AG08396 (cell line): ENCODE measurements at regions not wholly inside any gene's neighbourhood (a gene's known extent, or its start where the extent isn't known, plus 50 kb on each side); places are given as distances from the start of the nearest gene placed in this dataset.
"Not testable (repeated sequence)": the region's sequence is repeated elsewhere in the genome, so short reads cannot be mapped to it uniquely, and the experiment has no call there.

Experiments
- DNase-seq: peaks from one replicate; pipeline ENCODE4 v3.0.0; 2012; ENCODE audit warnings: low spot score, mixed read lengths

GRCh38 chr6:58073263-58073662, 755.8 kb downstream of the PRIM2 start:
- DNase-seq: no peak

GRCh38 chr6:58090067-58090466, 772.6 kb downstream of the PRIM2 start:
- DNase-seq: not testable (repeated sequence)

- DNase-seq: not testable (repeated sequence)
Observed at GRCh38 chr6:58097251-58097650, 779.8 kb downstream of the PRIM2 start.

GRCh38 chr6:58113960-58114359, 796.5 kb downstream of the PRIM2 start:
- no peak for DNase-seq

- DNase-seq: not testable (repeated sequence)
Observed at GRCh38 chr6:58117162-58117561, 799.7 kb downstream of the PRIM2 start.

- DNase-seq: not testable (repeated sequence)
Observed at GRCh38 chr6:58121616-58122015, 804.2 kb downstream of the PRIM2 start.

GRCh38 chr6:58123770-58124169, 806.3 kb downstream of the PRIM2 start:
- DNase-seq: not testable (repeated sequence)

GRCh38 chr6:58128549-58128948, 811.1 kb downstream of the PRIM2 start:
- not testable (repeated sequence) for DNase-seq

GRCh38 chr6:58129098-58129497, 811.7 kb downstream of the PRIM2 start:
- not testable (repeated sequence) for DNase-seq

- DNase-seq: not testable (repeated sequence)
Observed at GRCh38 chr6:58139746-58140145, 822.3 kb downstream of the PRIM2 start.

GRCh38 chr6:58171025-58171424, 853.6 kb downstream of the PRIM2 start:
- DNase-seq: not testable (repeated sequence)

- not testable (repeated sequence) for DNase-seq
Observed at GRCh38 chr6:58181557-58182065, 864.2 kb downstream of the PRIM2 start.

- DNase-seq: not testable (repeated sequence)
Observed at GRCh38 chr6:58185300-58185699, 867.9 kb downstream of the PRIM2 start.

GRCh38 chr6:58193209-58193608, 875.8 kb downstream of the PRIM2 start:
- not testable (repeated sequence) for DNase-seq

GRCh38 chr6:58198301-58198700, 880.9 kb downstream of the PRIM2 start:
- no peak for DNase-seq

- DNase-seq: not testable (repeated sequence)
Observed at GRCh38 chr6:58237124-58237523, 919.7 kb downstream of the PRIM2 start.

- DNase-seq: not testable (repeated sequence)
Observed at GRCh38 chr6:58238421-58238820, 921.0 kb downstream of the PRIM2 start.

- DNase-seq: not testable (repeated sequence)
Observed at GRCh38 chr6:58257625-58258024, 940.2 kb downstream of the PRIM2 start.

GRCh38 chr6:58290177-58290576, 972.7 kb downstream of the PRIM2 start:
- no peak for DNase-seq

- not testable (repeated sequence) for DNase-seq
Observed at GRCh38 chr6:58291319-58291718, 973.9 kb downstream of the PRIM2 start.

GRCh38 chr6:58307901-58308300, 990.5 kb downstream of the PRIM2 start:
- DNase-seq: not testable (repeated sequence)

GRCh38 chr6:58332108-58332507, 1014.7 kb downstream of the PRIM2 start:
- DNase-seq: not testable (repeated sequence)

GRCh38 chr6:58342287-58342686, 1024.9 kb downstream of the PRIM2 start:
- not testable (repeated sequence) for DNase-seq

- not testable (repeated sequence) for DNase-seq
Observed at GRCh38 chr6:58347534-58347933, 1030.1 kb downstream of the PRIM2 start.
